Astrocyte of the hippocampus (primary cell): ENCODE measurements at regions not wholly inside any gene's neighbourhood (a gene's known extent, or its start where the extent isn't known, plus 50 kb on each side); places are given as distances from the start of the nearest gene placed in this dataset.
"Not testable (repeated sequence)": the region's sequence is repeated elsewhere in the genome, so short reads cannot be mapped to it uniquely, and the experiment has no call there.

Source experiments
- DNase-seq: peaks from one replicate; pipeline ENCODE4 v3.0.0; 2011; ENCODE audit warnings: low read depth, low spot score

DNA sequence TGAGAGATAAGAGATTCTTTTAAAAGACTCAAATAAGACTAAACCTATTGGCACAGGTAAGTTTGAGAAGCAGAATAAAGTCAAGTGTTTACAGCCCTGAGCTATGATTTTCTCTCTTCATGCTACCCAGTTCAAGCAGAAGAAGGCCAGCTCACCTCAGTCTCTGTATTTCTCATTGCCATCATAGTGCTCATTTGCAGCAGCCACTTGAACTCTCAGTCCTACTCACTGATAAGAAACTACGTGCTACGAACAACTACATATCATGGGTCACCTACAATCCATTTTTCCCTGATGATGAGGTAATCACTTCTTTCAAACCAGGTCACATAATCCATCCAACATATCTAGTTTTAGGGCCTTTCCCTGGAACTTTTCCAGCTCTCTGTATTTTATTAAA, 617.5 kb downstream of the JRKL start:
- no peak for DNase-seq

DNA sequence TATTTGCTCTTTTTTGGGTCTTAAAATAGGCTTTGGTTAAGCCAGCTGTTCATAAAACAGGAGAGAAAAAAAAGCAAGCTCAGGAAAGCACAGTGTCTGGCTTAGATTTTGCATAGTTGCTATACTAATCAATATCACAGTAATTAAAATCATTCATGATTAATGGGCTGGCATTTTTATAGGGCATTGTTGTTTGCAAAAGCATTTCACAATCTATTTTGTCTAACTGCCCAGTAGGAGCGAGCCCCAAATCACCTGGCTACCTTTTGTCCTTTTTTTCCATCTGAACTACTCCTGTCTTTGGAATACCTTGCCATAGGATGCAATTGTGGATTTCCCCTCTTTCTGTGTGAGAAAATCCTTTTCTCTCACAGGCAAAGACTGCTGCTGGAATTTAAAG, 619.8 kb downstream of the JRKL start:
- no peak for DNase-seq

DNA sequence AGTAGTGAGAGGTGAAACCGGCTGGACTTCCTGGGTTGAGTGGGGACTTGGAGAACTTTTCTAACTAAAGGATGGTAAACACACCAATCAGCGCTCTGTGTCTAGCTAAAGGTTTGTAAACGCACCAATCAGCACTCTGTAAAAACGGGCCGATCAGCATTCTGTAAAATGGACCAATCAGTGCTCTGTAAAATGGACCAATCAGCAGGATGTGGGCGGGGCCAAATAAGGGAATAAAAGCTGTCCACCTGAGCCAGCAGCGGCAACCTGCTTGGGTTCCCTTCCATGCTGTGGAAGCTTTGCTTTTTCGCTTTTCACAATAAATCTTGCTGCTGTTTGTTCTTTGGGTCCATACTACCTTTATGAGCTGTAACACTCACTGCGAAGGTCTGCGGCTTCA, 621.2 kb downstream of the JRKL start:
- DNase-seq: not testable (repeated sequence)

DNA sequence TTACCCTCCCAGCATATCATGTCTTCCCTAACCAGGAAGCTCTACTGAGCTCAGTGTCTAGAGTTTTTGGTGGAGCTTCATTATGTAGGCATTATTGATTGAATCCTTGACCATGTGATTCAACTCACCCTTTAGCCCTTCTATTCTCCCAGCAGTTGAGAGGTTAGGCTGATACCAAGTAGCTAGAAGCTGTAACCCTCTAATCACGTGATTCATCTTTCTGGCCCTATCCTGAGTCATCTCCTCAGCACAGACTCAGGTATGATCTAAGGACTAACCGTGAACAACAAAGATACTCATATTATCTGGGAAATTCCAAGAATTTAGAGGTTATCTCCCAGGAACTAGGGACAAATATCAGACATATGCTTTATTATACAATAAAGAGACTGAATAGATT, 625.5 kb downstream of the JRKL start:
- DNase-seq: no peak

DNA sequence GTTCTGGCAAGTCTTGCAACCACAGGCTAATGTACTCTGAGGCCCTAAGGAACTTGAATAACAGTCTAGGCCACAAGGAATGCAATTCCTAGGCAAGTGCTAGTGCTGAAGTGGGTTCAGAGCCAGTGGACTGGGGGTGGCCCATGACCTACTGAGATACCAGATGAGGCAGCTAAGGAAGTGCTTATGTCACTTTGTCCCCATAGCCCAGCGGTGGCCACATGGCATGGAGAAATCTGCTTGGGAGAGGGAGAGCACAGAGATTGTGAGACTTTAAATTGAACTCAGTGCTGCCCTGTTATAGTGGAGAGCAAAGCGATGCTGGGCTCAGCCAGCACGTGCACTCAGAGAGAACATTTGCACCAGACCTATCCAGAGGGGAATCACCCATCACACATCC, 629.5 kb downstream of the JRKL start:
- no peak for DNase-seq

DNA sequence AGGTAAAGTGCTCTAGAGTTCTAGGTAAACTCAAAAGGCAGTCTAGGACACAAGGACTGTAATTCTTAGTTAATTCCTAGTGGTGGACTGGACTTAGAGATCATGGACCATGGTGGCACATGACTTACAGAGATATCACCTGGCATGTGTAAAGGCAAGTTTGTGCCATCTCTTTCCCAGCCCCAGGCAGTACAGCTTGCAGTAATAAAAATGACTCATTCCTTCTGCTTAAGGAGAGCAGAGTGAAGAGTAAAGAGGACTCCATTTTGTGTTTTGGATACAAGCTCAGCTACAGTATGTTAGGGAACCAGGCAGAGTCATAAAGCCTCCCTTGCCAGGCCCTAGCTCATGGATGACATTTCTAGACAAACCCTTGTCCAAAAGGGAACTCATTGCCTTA, 629.9 kb downstream of the JRKL start:
- DNase-seq: no peak

DNA sequence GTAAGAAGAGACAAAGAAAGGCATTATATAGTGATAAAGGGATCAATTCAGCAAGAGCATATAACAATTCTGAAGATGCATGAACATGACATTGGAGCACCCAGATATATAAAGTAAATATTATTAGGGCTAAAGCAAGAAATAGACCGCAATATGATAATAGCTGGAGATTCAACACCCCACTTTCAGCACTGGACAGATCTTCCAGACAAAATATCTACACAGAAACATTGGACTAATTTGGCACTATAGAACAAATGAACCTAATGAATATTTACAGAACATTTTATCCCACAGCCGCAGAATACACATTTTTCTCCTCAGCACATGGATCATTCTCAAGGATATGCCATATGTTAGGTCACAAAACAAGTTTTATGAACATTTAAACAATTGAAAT, 633.1 kb downstream of the JRKL start:
- DNase-seq: no peak

DNA sequence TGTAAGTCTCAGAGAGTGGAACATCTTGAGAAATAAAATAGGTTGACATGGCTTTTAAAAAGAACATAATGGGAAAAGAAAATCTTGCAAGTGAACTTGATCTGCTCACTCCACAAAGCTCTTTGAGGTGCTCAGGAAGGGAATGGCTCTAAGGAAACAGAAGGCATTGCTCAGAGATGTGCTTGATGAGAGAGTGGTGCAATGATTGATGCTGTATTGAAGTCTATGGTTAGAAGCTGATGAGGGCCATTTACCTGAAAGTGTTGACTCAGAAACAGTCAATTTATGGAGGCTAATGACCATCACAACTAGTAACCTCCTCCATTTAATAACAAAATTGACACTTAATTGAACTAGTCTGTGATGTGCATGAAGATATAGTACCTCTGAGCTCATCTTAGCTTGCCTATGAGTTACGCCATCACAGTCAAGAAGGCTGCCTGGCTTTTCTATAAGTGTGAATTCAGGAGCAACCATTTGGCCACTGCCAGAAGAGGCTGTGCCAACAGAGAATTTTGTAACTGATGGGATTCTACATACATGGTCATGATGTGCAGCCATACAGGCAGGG, 639.1 kb downstream of the JRKL start:
- DNase-seq: no peak

DNA sequence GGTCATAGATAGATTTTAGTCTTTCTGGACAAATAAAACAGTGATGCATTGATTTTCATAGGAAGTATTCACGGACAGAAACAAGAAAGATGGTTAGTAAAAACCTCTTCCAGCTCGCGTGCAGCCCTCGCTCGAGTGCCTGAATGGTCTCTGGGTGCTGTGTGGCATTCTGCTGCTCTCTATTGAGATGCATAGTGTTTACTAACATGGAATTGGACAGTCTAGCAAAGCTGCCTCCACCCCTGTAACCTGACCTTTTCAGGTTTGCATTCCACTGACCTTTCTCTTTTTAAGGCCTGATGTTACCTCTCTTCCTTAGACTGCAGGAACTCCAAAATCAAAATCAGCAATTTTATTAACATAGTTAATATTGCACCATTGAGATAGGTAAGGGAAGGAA, 643.4 kb downstream of the JRKL start:
- DNase-seq: no peak

DNA sequence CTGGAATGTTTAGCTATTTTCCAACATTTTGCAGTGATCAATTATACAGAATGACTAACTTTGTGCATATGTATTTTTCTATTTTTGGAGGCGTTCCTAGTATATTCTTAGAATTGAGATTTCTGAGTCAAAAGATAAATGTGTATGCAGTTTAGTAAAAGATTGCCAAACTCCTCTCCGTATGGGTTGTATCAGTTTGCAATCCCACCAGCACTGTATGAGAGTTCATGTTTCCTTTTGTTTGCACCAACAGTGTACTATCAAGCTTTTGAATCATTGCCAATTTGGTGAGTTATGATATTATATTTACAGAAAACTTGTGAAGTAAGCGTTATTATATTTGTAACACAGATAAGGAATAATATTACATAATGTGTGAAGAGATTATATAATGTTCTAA, 658.7 kb downstream of the JRKL start:
- DNase-seq: no peak

DNA sequence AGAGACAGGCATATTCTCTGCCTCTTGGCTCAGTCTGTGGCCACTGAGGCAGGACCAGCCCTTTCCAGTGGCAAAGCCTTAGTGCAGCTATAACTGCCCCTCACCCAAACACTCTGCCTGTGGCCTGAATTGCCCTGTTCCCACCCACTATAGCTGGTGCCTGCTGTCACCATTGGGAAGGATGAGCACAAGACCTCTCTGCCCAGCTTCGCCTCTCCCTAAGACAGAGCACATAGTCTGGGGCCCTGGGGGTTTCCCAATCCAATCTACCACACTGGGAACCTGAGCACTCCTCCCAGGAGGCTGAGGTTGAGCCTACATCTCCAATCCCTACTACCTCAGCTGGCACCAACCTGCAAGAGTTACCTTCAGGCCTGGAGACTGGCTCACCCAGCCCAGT, 670.4 kb downstream of the JRKL start:
- no peak for DNase-seq

DNA sequence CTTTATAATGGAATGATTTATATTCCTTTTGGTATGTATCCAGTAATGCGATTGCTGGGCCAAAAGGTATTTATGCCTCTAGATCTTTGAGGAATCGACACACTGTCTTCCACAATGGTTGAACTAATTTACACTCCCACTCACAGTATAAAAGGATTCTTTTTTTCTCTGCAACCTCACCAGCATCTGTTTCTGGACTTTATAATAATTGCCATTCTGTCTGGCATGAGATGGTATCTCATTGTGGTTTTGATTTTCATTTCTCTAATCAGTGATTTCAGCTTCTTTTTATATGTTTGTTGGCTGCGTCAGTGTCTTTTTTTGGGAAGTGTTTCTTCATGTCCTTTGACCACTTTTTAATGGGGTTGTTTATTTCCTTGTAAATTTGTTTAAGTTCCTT, 679.3 kb downstream of the JRKL start:
- DNase-seq: no peak

DNA sequence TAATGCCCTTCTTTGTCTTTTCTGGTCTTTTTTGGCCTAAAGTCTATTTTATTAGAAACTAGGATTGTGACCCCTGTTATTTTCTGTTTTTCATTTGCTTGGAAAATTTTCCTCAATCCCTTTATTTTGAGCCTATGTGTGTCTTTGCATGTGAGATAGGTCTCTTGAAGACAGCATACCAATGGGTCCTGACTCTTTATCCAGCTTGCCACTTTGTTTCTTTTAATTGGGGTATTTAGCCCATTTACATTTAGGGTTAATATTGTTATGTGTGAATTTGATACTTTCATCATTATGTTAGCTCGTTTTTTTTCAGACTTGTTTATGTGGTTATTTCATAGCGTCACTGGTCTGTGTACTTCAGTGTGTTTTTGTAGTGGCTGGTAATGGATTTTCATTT, 682.6 kb downstream of the JRKL start:
- DNase-seq: no peak

DNA sequence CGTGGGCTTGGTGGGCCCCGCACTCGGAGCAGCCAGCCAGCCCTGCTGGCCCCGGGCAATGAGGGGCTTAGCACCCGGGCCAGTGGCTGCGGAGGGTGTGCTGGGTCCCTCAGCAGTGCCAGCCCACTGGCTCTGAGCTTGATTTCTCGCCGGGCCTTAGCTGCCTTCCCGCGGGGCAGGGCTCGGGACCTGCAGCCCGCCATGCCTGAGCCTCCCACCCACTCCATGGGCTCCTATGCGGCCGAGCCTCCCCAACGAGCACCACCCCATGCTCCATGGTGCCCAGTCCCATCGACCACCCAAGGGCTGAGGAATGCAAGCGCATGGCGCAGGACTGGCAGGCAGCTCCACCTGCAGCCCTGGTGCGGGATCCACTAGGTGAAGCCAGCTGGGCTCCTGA, 686.9 kb downstream of the JRKL start:
- not testable (repeated sequence) for DNase-seq

DNA sequence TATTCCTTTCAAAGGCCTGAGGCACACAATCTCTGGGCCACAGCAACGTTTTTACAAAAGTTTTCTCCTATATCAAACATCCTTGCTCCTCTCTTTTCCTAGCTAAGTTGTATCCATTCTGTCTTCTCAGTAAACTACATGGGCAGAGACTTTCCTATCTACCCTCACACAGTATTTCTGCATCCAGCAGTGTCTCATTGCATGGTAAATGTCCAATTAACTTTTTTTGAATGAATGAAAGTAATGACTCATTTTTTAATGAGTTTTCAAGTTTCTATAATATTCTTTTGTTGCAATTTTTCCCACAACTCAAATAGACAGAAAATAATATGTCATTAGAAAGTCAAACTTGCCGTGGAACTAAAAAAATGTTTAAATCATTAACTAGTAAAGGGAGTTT, 688.6 kb downstream of the JRKL start:
- no peak for DNase-seq

DNA sequence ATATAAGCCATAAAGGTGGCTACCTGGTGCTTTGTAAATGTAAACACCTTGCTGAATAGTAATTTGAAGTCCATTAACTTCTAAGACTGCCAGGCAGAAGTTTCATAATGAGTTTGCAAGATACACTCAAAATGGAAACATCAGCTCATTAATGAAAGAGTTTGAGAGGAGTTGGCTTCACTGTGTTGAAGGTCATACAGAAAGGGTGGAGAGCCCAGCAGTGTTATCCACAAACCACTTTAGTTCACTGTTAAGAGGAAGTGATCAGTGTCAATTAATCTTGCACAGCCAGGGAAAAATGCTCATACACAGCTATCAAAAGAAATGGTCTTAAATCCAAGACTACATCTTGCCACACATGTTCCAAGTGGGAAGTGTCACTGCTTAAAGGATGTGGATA, 689.4 kb downstream of the JRKL start:
- DNase-seq: no peak

DNA sequence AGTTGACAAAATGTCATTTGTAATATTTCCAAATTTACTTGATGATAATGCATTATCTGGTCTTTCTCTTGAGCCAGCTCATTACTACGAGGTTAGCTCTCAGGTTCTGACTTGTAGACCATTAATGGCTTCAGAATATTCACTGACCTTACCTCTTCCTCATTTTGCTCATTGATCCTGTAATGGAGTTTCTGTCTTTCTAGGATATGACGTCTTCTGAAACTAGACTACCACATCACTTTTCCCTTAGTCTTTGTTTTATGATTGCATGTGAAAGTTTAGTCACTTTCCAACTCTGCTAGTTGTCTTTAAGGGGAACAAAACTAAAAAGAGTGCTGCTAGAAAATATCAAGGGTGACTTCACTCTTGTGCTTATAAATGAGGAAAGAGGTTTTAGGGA, 697.6 kb downstream of the JRKL start:
- no peak for DNase-seq

DNA sequence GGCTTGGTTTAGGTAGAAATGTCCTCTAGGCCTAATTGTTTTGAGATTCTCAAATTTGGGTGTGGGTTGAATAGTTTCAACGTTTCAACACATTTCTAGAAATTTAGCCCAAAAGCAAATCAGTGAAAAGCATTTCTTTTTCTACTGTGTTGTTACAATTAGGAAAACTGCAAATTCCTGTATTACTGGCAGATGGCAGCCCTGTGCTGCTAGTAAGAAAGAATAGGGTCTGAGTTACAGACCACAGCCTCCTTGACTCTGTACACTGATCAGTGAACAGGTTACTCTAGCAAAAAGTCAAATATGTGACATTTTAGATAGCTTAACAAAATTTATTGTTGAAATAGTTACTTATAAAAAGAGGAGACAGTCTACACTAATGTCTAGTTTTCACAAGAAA, 703.0 kb downstream of the JRKL start:
- DNase-seq: no peak

DNA sequence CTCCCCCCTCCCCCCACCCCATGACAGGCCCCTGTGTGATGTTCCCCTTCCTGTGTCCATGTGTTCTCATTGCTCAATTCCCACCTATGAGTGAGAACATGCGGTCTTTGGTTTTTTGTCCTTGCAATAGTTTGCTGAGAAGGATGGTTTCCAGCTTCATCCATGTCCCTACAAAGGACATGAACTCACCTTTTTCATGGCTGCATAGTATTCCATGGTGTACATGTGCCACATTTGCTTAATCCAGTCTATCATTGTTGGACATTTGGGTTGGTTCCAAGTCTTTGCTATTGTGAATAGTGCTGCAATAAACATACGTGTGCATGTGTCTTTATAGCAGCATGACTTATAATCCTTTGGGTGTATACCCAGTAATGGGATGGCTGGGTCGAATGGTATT, 712.4 kb downstream of the JRKL start:
- not testable (repeated sequence) for DNase-seq

DNA sequence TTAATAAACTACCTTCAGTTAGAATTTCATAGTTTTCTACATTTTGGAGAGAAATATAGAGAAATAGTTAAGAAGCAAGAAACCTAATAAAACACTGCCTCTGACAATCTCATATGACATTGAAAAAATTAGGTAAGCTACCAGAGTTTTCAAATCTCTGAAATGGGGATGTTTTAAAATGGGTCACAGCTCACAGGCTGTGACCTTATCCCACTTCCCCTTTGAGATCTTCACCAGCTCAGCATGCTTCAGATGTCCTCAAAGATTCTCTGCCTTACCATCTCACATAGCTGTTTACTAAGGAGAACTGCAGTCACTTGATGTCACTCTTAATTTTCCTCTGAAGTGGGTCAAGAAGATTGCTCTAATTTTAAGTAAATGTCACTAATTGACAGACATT, 717.8 kb downstream of the JRKL start:
- DNase-seq: no peak

DNA sequence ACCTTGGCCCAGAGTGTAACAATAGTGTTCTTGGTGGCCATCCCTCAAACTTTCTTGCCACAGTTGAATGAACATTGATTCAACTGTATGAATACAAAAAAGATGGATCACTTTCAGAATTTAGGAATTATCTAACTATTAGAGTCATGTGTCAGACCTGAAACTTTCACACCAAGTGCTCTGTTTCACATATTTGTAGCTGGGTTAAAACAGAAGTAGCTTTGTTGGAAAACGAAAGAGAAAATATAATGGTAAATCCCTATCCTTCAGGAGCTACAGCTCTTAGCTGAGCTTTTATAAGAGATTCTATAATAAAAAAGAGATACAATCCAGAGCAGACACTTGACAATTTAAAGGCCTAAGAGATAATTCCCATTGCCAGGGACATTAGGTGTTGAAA, 719.3 kb downstream of the JRKL start:
- DNase-seq: no peak

DNA sequence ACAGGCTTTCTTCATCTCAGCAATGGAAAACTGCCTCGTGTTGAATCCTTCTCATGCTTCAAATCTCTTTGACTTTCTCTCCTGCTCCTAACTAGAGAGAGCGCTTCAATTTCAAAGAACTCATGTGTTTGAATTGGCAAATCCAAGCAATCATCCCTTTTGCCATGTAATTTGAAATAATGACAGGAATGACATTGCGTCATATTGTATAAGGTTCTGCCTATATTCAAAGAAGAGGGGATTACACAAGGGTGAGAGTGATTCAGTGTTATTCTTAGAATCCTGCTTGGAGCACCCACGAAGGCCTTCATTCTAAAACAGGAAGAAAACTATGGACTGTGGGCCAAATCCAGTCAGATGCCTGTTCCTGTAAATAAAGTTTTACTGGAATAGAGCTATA, 720.6 kb downstream of the JRKL start:
- DNase-seq: no peak

DNA sequence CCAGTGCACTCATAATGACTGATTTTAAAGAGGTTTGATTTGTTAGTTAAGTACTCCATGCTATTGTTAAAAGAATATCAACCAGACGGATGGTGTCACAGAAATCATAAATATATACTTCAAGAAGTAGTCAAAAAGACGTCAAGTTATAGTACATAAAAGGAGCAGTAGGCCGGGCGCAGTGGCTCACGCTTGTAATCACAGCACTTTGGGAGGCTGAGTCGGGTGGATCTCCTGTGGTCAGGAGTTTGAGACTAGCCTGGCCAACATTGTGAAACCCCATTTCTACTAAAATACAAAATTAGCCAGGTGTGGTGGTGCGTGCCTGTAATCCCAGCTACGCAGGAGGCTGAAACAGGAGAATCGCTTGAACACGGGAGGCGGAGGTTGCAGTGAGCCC, 721.7 kb downstream of the JRKL start:
- no peak for DNase-seq

DNA sequence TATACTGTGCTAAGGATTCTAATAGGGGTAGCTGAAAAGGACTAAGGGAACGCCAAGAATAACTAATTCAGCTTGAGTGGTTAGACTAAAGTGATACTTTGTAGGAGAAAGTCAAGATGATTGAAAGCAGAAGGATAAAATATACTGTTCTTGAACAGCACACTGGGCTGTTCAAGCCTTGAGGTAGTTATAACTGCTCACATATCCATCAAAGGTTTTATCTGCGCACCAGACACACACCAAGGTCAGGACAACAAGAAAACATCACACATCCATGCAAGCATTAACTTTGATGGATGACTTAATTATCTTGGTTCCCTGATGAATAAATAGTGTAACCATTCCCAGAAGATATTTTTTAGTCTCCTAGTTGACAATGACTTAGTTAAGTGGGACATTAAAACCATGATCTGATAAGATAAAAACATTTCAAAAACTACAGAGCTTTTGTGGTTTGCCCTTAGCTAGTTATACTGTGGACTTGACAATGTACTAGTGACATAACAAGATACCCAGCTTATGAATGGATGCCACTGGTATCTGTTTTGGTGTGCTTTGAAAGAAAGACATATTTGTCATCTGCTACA, 728.9 kb downstream of the JRKL start:
- DNase-seq: no peak
